NOMO-1 treated with dmso at 0.1 percent for 144 hours (cell line): ENCODE measurements at regions not wholly inside any gene's neighbourhood (a gene's known extent, or its start where the extent isn't known, plus 50 kb on each side); places are given as distances from the start of the nearest gene placed in this dataset.
"Not testable (repeated sequence)": the region's sequence is repeated elsewhere in the genome, so short reads cannot be mapped to it uniquely, and the experiment has no call there.

ENCODE experiments used
- DNase-seq: peaks from one replicate; lab custom pipeline; 2025; ENCODE audit not compliant: unreplicated experiment; lab: John Stamatoyannopoulos, UW

DNA sequence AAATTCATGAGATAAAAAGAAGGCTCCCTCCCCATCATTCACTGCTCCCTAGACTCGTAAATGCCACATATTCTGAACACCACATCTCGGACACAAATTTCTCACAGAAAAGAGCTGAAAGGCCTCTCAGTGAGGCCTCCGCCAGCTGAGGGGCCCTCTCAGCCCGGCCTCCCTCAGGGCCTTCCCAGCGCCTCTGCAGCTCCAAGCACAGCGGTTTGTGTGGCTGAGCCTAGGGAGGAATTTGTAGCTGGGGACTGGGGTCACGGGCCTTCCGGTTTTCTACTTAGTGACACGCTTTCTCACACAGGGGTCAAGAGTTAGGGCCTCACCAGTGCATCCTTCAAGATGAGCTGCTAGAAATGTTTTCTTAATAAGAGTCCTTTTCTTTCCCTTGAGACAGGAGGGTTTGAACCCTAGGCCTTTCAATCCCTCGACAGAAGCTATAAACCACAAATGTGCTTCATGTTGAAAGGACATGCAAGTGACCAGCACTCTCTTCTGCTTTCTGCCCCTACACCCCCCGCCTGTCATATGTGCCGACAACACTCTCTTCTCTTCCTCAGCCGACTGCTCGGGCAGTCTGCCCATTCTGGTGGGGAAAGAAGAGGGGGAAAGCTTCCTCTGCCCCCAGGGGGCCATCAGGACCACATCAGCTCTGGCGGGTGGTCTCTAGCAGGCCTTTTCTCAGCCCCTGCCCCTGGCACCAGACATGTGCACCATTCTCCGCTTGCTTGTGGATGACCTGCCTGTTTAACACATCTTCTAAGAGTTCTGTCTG lies 104.9 kb downstream of the CHIC2 start:
- DNase-seq, result no peak

- no peak for DNase-seq
These were observed 108.0 kb downstream of the CHIC2 start for GRCh38 chr4:53956454-53956853.

GRCh38 chr4:53956053-53956452 lies 108.4 kb downstream of the CHIC2 start:
- DNase-seq, result no peak

DNA sequence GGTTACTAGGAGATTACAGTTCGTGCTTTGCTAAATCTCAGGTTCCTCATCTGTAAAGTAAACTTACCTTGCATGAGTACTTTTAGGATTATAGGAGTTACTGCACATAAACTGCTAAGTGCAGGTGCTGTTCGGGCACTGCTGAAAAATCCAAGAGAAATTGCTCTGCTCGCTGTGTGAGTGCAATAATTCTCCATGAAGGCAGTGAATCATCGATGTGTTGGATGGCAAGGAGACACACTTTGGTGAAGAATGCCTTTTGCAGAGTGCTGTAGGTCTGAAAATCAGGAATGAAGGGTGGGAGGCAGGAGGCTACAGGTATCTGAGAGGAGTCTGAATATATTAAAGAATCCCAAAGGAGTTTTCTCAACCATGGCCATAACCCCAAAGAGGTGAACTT lies 113.0 kb downstream of the CHIC2 start:
- no peak for DNase-seq

DNA sequence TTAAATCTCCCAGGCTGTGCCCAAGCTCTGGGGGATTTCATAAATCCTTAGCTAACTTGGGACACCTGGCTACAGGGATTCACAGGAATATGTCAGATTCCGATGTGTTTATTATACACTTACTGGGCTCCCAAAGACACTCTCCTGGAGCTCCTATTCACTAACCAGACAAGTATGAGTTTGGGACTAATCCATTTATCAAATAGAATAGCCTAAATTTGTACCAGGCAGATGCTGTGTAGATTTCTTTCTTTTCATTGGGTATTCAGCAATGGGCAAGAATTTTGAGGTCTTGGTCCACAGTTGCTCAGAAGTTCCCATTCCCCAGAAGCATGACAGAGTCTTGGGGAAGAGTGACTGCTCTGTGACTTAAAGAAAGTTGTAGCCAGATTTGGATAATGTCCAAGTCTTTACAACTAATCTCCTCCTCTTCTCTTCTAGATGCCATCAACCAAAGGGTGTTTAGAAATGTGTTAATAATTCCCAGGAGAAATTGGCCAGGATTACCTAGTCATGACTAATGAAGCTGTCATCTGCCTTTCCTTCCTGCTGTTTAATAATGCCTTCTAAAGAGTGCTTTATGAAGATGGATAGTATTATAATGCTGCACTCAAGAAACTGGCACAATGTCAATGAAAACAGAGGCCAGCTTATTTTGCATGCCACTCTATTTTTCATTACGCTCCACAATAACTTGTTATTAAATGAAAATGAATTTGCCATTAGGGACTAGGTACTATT lies 120.9 kb downstream of the CHIC2 start:
- no peak for DNase-seq

- DNase-seq, result no peak
These were observed 121.7 kb downstream of the CHIC2 start for GRCh38 chr4:53942712-53943111.

DNA sequence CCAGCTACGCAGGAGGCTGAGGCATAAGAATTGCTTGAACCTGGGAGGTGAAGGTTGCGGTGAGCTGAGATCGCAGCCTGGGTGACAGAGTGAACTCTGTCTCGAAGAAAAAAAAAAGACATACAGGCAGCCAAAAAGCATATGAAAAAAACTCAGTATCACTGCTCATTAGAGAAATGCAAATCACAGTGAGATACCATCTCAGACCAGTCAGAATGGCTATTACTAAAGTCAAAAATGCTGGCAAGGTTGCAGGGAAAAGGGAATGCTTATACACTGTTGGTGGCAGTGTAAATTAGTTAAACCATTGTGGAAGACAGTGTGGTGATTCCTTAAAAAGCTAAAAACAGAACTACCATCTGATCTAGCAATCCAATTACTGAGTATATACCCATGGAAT lies 123.1 kb downstream of the CHIC2 start:
- DNase-seq, result no peak

- not testable (repeated sequence) for DNase-seq
These were observed 124.5 kb downstream of the CHIC2 start for GRCh38 chr4:53939892-53940291.

DNA sequence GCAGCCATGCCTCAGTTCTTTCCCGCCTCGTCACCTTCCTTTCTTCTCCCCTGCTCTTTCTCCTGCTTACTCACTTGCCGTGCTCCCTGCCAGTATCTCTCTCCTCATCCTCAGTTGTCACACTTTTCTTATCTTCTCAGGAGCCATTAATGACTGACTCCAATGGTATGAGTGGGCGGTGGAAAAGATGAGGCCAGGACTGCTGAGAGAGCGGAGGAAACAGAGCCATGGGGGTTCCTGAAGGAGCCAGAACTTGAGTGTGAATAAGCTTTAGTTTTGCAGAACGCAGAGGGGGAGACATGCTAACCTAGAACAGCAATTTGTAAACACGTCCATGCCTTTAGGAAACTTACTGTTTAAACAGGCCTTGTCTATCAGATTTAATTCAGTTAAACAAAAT lies 126.5 kb downstream of the CHIC2 start:
- no peak for DNase-seq

DNA sequence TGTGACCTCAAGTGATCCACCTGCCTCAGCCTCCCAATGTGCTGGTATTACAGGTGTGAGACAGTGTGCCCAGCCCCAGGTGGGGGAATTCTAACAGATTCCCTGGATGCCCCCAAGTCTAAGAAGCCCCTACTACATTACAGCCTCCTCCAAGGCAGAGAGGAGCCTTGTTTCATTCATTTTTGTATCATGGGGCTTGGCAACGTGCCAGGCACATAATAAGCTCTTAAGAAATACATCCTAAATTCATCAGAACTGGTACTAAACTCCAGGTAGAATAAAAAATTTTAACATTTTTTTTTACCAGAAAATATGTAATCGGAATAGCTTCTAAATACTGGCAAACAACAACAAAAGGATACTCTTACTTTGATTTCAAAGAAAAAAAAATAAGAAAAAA lies 127.1 kb downstream of the CHIC2 start:
- no peak for DNase-seq

GRCh38 chr4:53935780-53936179 lies 128.6 kb downstream of the CHIC2 start:
- DNase-seq, result no peak

- DNase-seq, result no peak
These were observed 131.4 kb downstream of the CHIC2 start for GRCh38 chr4:53932796-53933610.

DNA sequence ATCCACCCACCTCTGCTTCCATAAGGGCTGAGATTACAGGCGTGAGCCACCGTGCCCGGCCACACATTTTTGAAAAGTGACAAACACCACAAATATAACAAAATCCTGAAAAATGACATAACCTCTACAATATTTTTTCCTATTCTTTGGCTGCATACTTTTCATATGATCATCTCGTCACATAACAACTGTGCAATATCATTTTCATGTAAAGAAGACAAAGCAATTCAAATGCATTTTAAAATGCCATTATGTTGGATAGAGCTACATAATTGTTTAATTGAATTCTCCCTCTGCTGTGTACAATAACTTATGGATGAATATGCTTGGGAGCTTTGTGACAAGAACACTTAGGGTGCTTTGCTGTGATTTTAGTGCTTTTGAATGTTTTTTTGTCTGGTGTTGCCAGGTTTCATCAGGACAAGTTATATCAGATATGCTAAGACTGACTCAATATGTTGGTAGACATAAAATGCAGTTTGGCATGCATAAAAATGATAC lies 132.9 kb downstream of the CHIC2 start:
- no peak for DNase-seq

DNA sequence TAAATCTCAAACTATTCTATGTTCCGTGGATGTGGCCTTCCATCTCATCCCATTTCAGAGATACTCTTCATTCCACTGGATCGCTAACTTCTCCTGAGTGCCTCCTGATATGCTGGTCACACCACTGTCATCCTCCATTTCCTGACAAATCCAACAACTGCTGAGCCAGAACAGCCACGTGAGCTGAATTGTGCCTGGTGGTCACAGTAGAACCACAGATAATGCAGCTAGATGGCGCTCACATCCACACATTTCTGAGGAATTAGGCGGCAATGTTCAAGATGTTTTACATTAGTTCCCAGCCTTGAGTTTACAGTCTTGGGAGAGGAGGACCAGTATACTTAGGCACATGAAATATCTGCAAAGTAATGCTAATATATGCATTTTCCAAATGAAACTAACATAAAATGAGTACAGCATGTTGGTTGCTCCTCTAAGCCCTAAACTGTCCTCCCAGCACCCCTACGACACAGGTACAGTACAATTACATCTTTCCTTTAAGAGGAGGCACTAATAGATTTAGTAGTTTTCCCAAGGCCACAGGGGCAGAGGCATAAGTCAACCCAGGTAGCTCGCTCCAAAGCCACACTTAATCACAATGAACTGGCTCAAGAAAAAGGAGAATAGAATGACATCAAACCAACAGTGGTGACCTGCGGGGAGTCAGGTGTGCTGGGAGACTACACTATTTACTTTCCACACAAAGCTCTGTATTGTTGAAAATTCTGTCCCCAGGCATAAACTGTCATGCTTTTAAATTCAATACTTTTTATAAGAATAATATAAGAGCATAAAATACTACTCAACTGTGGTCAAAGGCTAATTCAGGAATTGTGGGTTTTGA lies 134.2 kb downstream of the CHIC2 start:
- peak; percentile 39 for DNase-seq

- no peak for DNase-seq
These were observed 135.1 kb downstream of the CHIC2 start for GRCh38 chr4:53929311-53929710.

GRCh38 chr4:53928825-53929224 lies 135.6 kb downstream of the CHIC2 start:
- no peak for DNase-seq

DNA sequence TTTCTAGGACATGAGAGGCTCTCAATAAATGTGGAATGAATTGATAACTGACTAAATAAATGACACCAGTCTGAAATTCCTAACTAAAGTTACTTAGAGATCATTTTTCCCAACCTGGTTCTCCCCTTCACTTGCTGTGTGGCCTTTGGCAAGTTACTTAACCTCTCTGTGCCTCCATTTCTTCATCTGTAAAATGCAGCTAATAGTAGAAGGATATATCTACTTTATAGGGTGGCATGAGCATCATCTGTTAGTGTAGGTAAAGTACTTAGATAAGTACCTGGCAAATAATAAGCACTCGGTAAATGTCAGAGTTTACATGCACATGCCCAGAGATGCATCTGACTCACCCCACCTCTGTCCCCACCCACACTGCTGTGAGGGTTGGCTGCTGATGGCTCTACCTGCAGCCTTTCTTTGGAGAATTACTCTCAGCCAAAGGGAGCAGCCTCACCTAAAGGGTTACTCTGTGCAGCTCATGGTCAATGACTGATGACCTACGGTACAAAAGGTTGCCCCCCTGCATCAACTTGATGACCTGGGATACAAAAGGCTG lies 139.3 kb downstream of the CHIC2 start:
- no peak for DNase-seq

DNA sequence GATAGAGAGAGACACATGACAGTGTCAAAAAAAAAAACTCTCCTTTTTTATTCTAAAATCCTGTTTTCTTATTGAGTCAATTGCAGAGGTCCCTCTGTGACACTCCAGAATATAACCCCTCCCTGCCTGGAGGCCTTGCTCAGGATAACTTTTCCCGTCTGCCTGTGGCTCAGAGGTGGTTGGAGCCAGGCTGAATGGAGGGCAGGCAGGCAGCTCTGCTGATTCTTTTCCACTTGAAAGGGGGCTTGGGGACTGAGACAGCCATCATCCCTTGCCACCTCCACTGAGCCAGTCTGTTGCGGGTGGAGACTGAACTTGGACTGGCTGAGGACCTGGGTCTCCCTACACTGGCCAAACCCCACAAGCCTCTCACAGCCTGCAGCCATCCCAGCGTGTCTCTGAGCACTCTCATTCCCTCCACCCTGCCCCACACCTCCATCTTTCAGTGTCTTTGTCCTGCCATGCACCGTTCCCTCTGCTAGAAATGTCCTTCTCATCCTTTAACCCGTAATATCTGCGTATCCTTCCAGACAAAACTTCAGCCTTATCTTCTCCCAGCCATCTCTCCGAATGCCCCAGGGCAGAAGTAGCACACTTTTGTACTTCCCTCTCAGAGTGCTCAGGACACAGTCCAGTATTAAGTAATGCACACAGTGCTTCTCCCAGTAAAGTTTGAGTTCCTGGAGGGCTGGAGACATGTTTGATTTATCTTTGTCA lies 139.9 kb downstream of the CHIC2 start:
- no peak for DNase-seq

- no peak for DNase-seq
These were observed 140.5 kb downstream of the CHIC2 start for GRCh38 chr4:53923921-53924320.

DNA sequence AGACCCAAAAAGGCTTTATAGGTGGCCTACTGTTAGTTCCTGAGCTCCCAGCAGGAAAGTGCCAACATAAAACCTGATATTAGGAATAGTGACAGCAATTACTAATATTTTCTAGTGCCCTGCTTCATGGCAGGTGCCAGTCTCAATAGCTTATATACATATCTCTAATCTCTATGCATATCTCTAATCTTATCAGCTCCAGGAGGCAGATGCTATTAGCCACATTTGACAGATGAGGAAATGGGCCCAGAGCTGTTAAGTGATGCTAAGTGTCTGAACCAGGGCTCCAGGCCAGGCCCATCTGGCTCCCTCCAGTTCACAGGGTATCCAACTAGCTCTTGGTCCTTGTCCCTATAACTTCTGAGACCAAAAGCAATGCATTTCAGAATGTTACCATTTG lies 142.5 kb downstream of the CHIC2 start:
- DNase-seq, result no peak
